Breast epithelium (tissue), 3 donors: ENCODE measurements at regions not wholly inside any gene's neighbourhood (a gene's known extent, or its start where the extent isn't known, plus 50 kb on each side); places are given as distances from the start of the nearest gene placed in this dataset.

Experiments used
- POLR2A ChIP-seq: fragments of 450-650 bp; IDR thresholded peaks from one replicate; pipeline ENCODE4 v1.6.1; 2016; ENCODE audit warnings: antibody characterized with exemption, mild to moderate bottlenecking, moderate library complexity
- POLR2AphosphoS5 ChIP-seq, 3 donors: sonication (generic); formaldehyde crosslinking; IDR thresholded peaks; one replicate each; pipeline ENCODE4 v1.6.1; 2017; ENCODE audit warnings: antibody characterized with exemption in 3 of 3
- TF ChIP-seq, protein P1 (sequence below), 3 donors: fragments of 450-650 bp; IDR thresholded peaks; one replicate each; pipeline ENCODE4 v1.5.1; 2016 to 2017; ENCODE audit warnings: antibody characterized with exemption in 3 of 3, mild to moderate bottlenecking in 3 of 3, moderate library complexity in 3 of 3

DNA sequence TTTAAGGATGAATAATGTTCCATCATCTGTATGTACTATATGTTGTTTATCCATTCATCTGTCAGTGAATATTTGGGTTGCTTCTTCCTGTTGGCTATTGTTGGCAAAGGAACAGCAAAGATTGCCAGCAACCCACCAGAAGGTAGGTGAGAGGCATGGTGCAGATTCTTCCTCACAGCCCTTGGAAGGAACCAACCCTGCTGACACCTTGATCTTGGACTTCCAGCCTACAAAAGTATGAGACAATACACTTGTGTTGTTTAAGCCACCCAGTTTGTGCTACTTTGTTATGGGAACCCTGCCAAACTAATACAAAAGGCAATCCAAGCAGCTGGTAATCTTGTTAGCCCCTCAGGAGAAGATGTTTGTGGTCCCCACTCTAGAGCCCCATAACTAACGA is 122.0 kb downstream of the CARTPT start:
- TF ChIP-seq, protein P1, sequence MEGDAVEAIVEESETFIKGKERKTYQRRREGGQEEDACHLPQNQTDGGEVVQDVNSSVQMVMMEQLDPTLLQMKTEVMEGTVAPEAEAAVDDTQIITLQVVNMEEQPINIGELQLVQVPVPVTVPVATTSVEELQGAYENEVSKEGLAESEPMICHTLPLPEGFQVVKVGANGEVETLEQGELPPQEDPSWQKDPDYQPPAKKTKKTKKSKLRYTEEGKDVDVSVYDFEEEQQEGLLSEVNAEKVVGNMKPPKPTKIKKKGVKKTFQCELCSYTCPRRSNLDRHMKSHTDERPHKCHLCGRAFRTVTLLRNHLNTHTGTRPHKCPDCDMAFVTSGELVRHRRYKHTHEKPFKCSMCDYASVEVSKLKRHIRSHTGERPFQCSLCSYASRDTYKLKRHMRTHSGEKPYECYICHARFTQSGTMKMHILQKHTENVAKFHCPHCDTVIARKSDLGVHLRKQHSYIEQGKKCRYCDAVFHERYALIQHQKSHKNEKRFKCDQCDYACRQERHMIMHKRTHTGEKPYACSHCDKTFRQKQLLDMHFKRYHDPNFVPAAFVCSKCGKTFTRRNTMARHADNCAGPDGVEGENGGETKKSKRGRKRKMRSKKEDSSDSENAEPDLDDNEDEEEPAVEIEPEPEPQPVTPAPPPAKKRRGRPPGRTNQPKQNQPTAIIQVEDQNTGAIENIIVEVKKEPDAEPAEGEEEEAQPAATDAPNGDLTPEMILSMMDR (IDR thresholded peaks at IDR 0.05) = no peak
- no peak for TF ChIP-seq POLR2AphosphoS5 (IDR thresholded peaks at IDR 0.05)
- TF ChIP-seq POLR2A = no peak
